ENCODE measurements at regions not wholly inside any gene's neighbourhood (a gene's known extent, or its start where the extent isn't known, plus 50 kb on each side); places are given as distances from the start of the nearest gene placed in this dataset.
A peak's percentile ranks its signal among the peaks of the same experiment; 100 is the strongest.

- Histone ChIP-seq H3K4me3 (ENCODE audit: low read depth, low read length) (no peak overlapping the region), H3K36me3 (ENCODE audit: control insufficient read depth, insufficient read depth, low read length) (no peaks in the 10 kb centered on the region), H3K4me1 (ENCODE audit: control insufficient read depth, insufficient read depth, low read length, poor library complexity, severe bottlenecking) (no peaks in the 10 kb centered on the region), H3K27ac (ENCODE audit: insufficient read depth, low read length, poor library complexity, severe bottlenecking) (no peak overlapping the region), H3K27me3 (ENCODE audit: control insufficient read depth, insufficient read depth, low read length) (no peaks in the 10 kb centered on the region), H3K9me3 (ENCODE audit: control insufficient read depth in 2 of 2, low read length in 2 of 2) (no peaks in the 10 kb centered on the region)
- H3K4me3 Mint-ChIP-seq = no peak overlapping the region
- H3K4me1 Mint-ChIP-seq = peaks cover 0 to 6% (median 4%) of the 10 kb centered on the region in 4 donors
- no peak for DNase-seq
- H3K27me3 Mint-ChIP-seq = peaks cover 5% of the 10 kb centered on the region
- H3K36me3 Mint-ChIP-seq = no peaks in the 10 kb centered on the region
- peaks cover 0 to 4% (median 0%) of the 10 kb centered on the region in 7 donors for H3K9me3 Mint-ChIP-seq
- no peak overlapping the region for H3K27ac Mint-ChIP-seq
- no peak for ATAC-seq (ENCODE audit: low read depth in 2 of 2)
Measured at GRCh38 chr22:49483946-49484345, 343.7 kb downstream of the BRD1 start.

DNA sequence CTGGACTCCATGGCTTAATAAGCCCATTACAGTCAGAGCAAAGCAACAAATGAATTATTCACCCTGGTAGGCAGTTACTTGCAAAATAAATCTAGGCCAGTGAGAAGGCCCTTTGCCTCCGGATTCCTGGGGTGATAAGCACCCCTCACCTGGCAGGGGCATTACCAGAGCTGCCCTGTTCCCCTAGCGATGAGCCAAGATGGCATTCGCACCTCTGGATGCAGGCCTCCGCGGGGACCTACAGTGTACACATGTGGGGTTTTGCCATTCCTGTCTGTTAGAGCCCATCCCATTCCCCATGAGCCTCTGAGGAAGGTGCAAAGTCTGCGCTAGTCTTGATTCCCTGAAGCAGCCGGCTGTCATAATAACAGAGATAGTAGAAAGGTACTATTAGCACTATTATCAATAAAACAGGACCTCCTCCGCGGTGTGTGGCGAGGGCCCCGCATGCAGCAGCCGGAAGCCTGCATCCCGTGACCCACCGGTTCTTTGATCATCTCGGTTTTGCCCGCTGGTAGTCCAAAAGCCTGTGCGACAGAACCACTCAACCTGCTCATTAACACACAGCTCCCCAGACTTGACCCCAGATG is 344.3 kb downstream of the BRD1 start:
- no peak for DNase-seq
- Mint-ChIP-seq H3K4me3 (no peak overlapping the region), H3K27ac (peak overlapping the region in 1 of 3 donors; percentile 40), H3K4me1 (peaks cover 0 to 6% (median 4%) of the 10 kb centered on the region in 4 donors), H3K27me3 (peaks cover 5% of the 10 kb centered on the region), H3K9me3 (peaks cover 0 to 4% (median 0%) of the 10 kb centered on the region in 7 donors), H3K36me3 (no peaks in the 10 kb centered on the region)
- H3K27me3 ChIP-seq (ENCODE audit: control insufficient read depth, insufficient read depth, low read length) = no peaks in the 10 kb centered on the region
- no peak overlapping the region for H3K27ac ChIP-seq (ENCODE audit: insufficient read depth, low read length, poor library complexity, severe bottlenecking)
- H3K9me3 ChIP-seq (ENCODE audit: control insufficient read depth in 2 of 2, low read length in 2 of 2) = no peaks in the 10 kb centered on the region
- no peak for ATAC-seq (ENCODE audit: low read depth in 2 of 2)
- no peaks in the 10 kb centered on the region for H3K36me3 ChIP-seq (ENCODE audit: control insufficient read depth, insufficient read depth, low read length)
- no peaks in the 10 kb centered on the region for H3K4me1 ChIP-seq (ENCODE audit: control insufficient read depth, insufficient read depth, low read length, poor library complexity, severe bottlenecking)
- H3K4me3 ChIP-seq (ENCODE audit: low read depth, low read length) = no peak overlapping the region

DNA sequence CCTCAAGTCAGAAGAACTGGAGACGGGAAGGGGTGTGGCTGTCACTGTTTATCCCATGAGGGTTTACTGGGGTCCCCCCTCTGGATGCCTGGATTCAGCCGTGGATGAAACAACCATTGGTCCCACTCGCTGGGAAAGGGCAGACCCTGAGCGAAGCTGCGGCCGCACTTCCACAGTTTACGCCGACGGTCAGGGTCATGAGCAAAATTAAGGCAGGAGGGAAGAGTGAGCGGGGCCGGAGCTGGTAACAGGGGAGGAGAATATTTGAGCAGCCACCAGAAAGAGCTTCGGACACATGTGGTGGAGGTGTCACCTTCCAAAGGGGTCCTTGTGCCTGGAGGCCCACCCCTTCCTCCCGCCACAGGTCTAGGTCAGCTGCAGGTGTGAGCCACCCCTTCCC is 344.9 kb downstream of the BRD1 start:
- peaks cover 0 to 6% (median 4%) of the 10 kb centered on the region in 4 donors for H3K4me1 Mint-ChIP-seq
- no peaks in the 10 kb centered on the region for H3K36me3 Mint-ChIP-seq
- H3K27ac Mint-ChIP-seq = no peak overlapping the region
- no peaks in the 10 kb centered on the region for H3K27me3 ChIP-seq (ENCODE audit: control insufficient read depth, insufficient read depth, low read length)
- H3K4me1 ChIP-seq (ENCODE audit: control insufficient read depth, insufficient read depth, low read length, poor library complexity, severe bottlenecking) = no peaks in the 10 kb centered on the region
- H3K9me3 Mint-ChIP-seq = peaks cover 0 to 4% (median 0%) of the 10 kb centered on the region in 7 donors
- no peak for ATAC-seq (ENCODE audit: low read depth in 2 of 2)
- no peak overlapping the region for H3K4me3 ChIP-seq (ENCODE audit: low read depth, low read length)
- no peaks in the 10 kb centered on the region for H3K9me3 ChIP-seq (ENCODE audit: control insufficient read depth in 2 of 2, low read length in 2 of 2)
- no peaks in the 10 kb centered on the region for H3K36me3 ChIP-seq (ENCODE audit: control insufficient read depth, insufficient read depth, low read length)
- no peak for DNase-seq
- peaks cover 5% of the 10 kb centered on the region for H3K27me3 Mint-ChIP-seq
- no peak overlapping the region for H3K27ac ChIP-seq (ENCODE audit: insufficient read depth, low read length, poor library complexity, severe bottlenecking)
- H3K4me3 Mint-ChIP-seq = no peak overlapping the region

DNA sequence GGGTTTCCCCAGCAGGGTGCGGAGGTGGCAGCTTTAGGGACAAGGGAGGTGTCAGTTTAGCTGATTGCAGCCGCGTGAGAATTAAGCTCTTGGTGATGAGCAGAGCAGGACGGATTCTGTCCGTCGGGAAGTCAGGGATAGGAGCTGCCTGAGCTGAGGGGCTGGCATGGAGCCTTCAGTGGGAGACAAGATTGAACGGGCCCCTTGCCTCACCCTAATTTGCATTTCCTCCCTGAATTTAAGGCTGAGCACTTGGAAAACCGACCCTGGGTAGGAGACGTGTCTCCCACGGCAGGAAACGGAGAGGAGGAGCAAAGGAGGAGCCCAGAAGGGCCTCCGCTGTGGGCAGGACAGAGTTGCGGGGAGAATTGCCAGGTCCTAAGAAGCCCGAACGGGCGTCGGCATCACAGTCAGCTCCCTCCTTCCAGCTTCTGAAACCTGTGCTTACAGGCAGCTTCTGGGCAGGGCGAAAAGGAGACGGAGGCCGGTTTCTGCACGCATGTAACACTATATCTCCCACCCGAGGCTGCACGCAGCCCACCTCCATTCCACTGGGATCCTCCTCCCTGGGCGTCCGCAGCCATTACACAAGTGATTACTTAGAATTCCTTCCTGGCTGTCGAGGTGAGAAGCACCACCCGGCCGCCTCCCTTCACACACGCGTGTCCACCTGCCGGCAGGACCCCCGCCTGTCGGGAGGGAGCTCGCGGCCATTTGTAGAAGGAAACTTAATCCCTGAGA is 345.8 kb downstream of the BRD1 start:
- no peaks in the 10 kb centered on the region for H3K9me3 ChIP-seq (ENCODE audit: control insufficient read depth in 2 of 2, low read length in 2 of 2)
- H3K9me3 Mint-ChIP-seq = peaks cover 0 to 2% (median 0%) of the 10 kb centered on the region in 7 donors
- no peak overlapping the region for H3K4me3 Mint-ChIP-seq
- ATAC-seq (ENCODE audit: low read depth in 2 of 2) = no peak
- H3K27me3 ChIP-seq (ENCODE audit: control insufficient read depth, insufficient read depth, low read length) = no peaks in the 10 kb centered on the region
- H3K27ac ChIP-seq (ENCODE audit: insufficient read depth, low read length, poor library complexity, severe bottlenecking) = no peak overlapping the region
- H3K36me3 Mint-ChIP-seq = no peaks in the 10 kb centered on the region
- peaks cover 0 to 6% (median 2%) of the 10 kb centered on the region in 4 donors for H3K4me1 Mint-ChIP-seq
- H3K36me3 ChIP-seq (ENCODE audit: control insufficient read depth, insufficient read depth, low read length) = no peaks in the 10 kb centered on the region
- H3K4me3 ChIP-seq (ENCODE audit: low read depth, low read length) = no peak overlapping the region
- peaks cover 5% of the 10 kb centered on the region for H3K27me3 Mint-ChIP-seq
- H3K27ac Mint-ChIP-seq = no peak overlapping the region
- no peak for DNase-seq
- H3K4me1 ChIP-seq (ENCODE audit: control insufficient read depth, insufficient read depth, low read length, poor library complexity, severe bottlenecking) = no peaks in the 10 kb centered on the region

GRCh38 chr22:49480896-49481658 is 346.6 kb downstream of the BRD1 start:
- no peaks in the 10 kb centered on the region for H3K36me3 Mint-ChIP-seq
- ATAC-seq (ENCODE audit: low read depth in 2 of 2) (no peak), DNase-seq (no peak)
- Histone ChIP-seq H3K9me3 (ENCODE audit: control insufficient read depth in 2 of 2, low read length in 2 of 2) (no peaks in the 10 kb centered on the region), H3K36me3 (ENCODE audit: control insufficient read depth, insufficient read depth, low read length) (no peaks in the 10 kb centered on the region), H3K4me1 (ENCODE audit: control insufficient read depth, insufficient read depth, low read length, poor library complexity, severe bottlenecking) (no peaks in the 10 kb centered on the region), H3K27ac (ENCODE audit: insufficient read depth, low read length, poor library complexity, severe bottlenecking) (no peak overlapping the region), H3K27me3 (ENCODE audit: control insufficient read depth, insufficient read depth, low read length) (no peaks in the 10 kb centered on the region), H3K4me3 (ENCODE audit: low read depth, low read length) (no peak overlapping the region)
- H3K9me3 Mint-ChIP-seq = peaks cover 0 to 4% (median 0%) of the 10 kb centered on the region in 7 donors
- H3K4me1 Mint-ChIP-seq = peaks cover 0 to 6% (median 2%) of the 10 kb centered on the region in 4 donors
- no peak overlapping the region for H3K4me3 Mint-ChIP-seq
- H3K27ac Mint-ChIP-seq = no peak overlapping the region
- H3K27me3 Mint-ChIP-seq = peaks cover 5% of the 10 kb centered on the region

DNA sequence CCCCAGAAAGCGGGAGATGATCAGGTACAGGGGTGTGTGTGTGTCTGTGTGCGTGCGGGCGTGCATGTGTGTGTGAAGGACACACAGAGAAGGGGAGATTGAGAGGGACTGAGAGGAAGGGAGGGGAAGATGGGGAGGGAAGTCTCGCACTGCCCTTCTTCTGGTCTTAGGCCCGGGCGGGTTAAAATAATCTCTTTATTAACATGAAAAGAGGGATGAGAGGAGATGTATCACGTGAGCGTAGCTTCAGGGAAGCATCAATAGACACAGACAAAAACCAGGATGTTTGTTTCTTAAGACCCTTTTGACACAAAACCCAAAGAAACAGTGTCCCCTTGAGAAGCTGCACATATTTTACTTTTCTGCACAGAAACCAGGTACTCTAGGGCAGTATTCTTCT is 347.3 kb downstream of the BRD1 start:
- no peaks in the 10 kb centered on the region for H3K36me3 ChIP-seq (ENCODE audit: control insufficient read depth, insufficient read depth, low read length)
- ATAC-seq (ENCODE audit: low read depth in 2 of 2) = no peak
- Mint-ChIP-seq H3K4me1 (peaks cover 0 to 6% (median 2%) of the 10 kb centered on the region in 4 donors), H3K4me3 (no peak overlapping the region), H3K27me3 (peaks cover 5% of the 10 kb centered on the region), H3K36me3 (no peaks in the 10 kb centered on the region), H3K9me3 (peaks cover 0 to 4% (median 2%) of the 10 kb centered on the region in 7 donors), H3K27ac (no peak overlapping the region)
- H3K4me3 ChIP-seq (ENCODE audit: low read depth, low read length) = no peak overlapping the region
- no peaks in the 10 kb centered on the region for H3K9me3 ChIP-seq (ENCODE audit: control insufficient read depth in 2 of 2, low read length in 2 of 2)
- no peak for DNase-seq
- H3K27ac ChIP-seq (ENCODE audit: insufficient read depth, low read length, poor library complexity, severe bottlenecking) = no peak overlapping the region
- no peaks in the 10 kb centered on the region for H3K4me1 ChIP-seq (ENCODE audit: control insufficient read depth, insufficient read depth, low read length, poor library complexity, severe bottlenecking)
- H3K27me3 ChIP-seq (ENCODE audit: control insufficient read depth, insufficient read depth, low read length) = no peaks in the 10 kb centered on the region

DNA sequence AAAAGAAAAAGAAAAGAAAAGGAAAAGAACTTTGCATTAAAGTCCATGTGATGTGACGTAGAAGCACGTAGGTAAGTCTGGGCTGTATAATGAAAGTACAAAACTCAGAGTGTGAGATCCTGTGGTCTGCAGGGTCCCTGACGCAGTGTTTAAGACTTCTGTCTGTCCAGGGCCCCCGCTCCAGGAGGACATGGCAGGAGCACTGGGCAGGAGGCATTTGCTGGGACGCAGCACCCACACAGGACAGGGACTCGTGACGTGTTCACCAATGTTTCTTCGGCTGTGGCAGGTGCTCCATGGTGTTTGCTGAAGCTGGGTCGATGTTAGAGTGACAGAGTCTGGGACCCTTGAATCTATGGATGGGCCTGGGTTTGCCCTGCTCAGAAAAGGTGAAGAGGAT is 348.1 kb downstream of the BRD1 start:
- H3K4me3 Mint-ChIP-seq = no peak overlapping the region
- peaks cover 0 to 4% (median 2%) of the 10 kb centered on the region in 7 donors for H3K9me3 Mint-ChIP-seq
- H3K4me3 ChIP-seq (ENCODE audit: low read depth, low read length) = no peak overlapping the region
- DNase-seq (no peak), ATAC-seq (ENCODE audit: low read depth in 2 of 2) (no peak)
- peaks cover 5% of the 10 kb centered on the region for H3K27me3 Mint-ChIP-seq
- H3K36me3 ChIP-seq (ENCODE audit: control insufficient read depth, insufficient read depth, low read length) = no peaks in the 10 kb centered on the region
- H3K27me3 ChIP-seq (ENCODE audit: control insufficient read depth, insufficient read depth, low read length) = no peaks in the 10 kb centered on the region
- H3K9me3 ChIP-seq (ENCODE audit: control insufficient read depth in 2 of 2, low read length in 2 of 2) = no peaks in the 10 kb centered on the region
- peak overlapping the region in 1 of 3 donors; percentile 83 for H3K27ac Mint-ChIP-seq
- no peaks in the 10 kb centered on the region for H3K4me1 ChIP-seq (ENCODE audit: control insufficient read depth, insufficient read depth, low read length, poor library complexity, severe bottlenecking)
- peaks cover 0 to 6% (median 2%) of the 10 kb centered on the region in 4 donors for H3K4me1 Mint-ChIP-seq
- H3K27ac ChIP-seq (ENCODE audit: insufficient read depth, low read length, poor library complexity, severe bottlenecking) = no peak overlapping the region
- H3K36me3 Mint-ChIP-seq = no peaks in the 10 kb centered on the region
